Right ventricle myocardium superior (tissue), 1 donor: ENCODE measurements at regions not wholly inside any gene's neighbourhood (a gene's known extent, or its start where the extent isn't known, plus 50 kb on each side); places are given as distances from the start of the nearest gene placed in this dataset.
A peak's percentile ranks its signal among the peaks of the same experiment; 100 is the strongest.
"Not testable (repeated sequence)": the region's sequence is repeated elsewhere in the genome, so short reads cannot be mapped to it uniquely, and the experiment has no call there.

ENCODE experiments used
- ATAC-seq: fragments of 200-7000 bp; cut with Tn5 transposase; one replicate; pipeline ENCODE4 v1.9.1; 2020; ENCODE audit warnings: mild to moderate bottlenecking; ENCODE audit not compliant: poor library complexity
- DNase-seq: peaks from one replicate; pipeline ENCODE4 v3.0.0-alpha.2; 2020
- intact Hi-C: fragments of 100-400 bp; cut with DNase I; formaldehyde crosslinking; loops from one replicate; pipeline ENCODE4 v1.11.2; 2022
- donor health status: DM: no; HTN: yes; CAD: no; lungs with severe emphysema.

DNA sequence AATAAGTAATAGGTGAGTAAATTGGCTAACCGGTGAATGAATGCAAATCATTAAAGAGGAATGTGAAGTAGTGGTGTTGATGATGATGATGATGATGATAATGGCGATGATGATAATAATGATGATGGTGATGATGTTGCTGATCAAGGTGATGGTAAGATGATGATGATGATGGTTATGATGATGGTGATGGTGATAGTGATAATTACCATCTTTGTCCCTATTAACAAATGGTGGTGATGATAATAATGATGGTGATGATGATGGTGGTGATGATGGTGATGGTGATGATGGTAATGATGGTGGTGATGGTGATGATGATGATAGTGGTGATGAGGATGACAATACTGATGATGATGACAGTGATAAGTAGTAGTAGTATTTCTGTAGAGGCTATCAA is 452.6 kb downstream of the ZNF536 start:
- intact Hi-C loops: no loop called here
- no peak for DNase-seq
- no peak for ATAC-seq

DNA sequence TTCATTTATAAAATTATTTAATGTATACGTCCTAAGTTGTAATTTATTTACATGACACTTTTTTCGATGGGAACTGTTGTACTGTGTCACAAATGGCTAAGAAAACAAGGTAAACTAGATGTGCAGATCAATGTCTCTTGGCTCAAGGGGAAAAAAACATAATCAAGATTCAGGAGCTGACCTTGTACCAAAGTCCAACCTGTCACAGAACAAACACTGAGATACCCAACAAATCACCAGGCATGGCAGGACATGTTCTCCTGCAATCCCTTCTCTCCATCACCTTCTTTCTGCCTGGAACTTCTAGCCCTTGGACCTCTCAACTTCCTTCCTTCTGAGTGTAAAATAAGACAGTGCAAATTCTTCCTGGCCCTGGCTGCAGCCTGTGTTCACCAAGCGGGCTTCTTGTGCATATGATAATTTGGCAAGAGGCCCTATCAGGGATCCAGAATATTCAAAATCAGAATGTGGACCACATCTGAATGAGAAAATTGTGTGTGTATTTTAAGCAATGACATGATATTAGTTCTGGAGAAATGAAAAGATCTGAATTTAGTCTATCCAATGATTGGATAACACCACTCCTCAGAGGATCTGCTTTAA is 445.9 kb downstream of the ZNF536 start:
- no peak for DNase-seq
- no peak for ATAC-seq
- intact Hi-C loops: no loop called here

DNA sequence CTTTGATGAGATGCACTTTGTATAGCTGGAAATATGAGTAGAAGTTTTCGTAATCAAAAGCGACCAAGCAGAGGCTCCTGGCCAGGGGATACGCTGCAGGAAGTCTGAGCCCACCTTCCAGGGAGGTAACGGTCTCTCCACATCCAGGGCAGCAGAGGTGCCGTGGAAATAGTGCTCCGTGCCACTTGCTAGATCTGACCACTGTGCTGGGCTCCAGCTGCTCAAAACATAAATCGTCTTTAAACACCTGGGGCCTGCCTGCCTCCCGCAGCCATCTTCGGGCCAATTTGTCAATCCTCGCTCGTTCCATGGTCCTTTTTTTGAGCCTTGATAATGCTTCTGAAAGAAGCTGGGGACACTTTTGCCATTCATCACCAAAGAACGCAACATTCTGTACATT is 445.0 kb downstream of the ZNF536 start:
- intact Hi-C loops: no loop called here
- ATAC-seq (no peak), DNase-seq (no peak)

DNA sequence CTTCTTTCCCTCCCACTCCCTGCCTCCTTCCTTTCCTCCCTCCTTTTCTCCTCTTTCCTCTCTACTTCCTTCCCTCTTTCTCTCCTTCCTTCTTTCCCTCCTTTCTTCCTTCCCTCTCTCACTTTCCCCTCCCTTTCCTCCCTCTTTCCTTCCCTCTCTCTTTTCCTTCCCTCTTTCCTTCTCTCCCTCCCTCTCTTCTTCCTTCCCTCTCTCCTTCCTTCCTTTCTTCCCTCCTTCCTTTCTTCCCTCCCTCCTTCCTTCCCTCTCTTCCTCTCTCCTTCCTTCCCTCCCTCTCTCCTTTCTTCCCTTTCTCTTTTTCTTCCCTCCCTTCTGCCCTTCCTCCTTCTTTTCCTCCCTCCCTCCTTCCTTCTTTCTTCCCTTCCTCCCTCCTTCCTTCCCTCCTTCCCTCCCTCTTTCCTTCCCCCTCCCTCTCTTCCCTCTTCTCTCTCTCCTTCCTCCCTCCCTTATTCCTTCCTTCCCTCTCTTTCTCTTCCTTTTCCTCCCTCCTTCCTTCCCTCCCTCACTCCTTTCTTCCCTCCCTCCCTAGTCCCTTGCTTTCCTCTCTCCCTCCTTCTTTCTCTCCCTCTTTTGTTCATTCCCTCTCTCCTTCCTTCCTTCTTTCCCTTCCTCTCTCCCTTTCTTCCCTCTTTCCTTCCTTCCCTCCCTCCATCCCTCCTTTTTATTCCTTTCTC is 443.9 kb downstream of the ZNF536 start:
- no peak for DNase-seq
- no peak for ATAC-seq
- intact Hi-C loops: no loop called here

DNA sequence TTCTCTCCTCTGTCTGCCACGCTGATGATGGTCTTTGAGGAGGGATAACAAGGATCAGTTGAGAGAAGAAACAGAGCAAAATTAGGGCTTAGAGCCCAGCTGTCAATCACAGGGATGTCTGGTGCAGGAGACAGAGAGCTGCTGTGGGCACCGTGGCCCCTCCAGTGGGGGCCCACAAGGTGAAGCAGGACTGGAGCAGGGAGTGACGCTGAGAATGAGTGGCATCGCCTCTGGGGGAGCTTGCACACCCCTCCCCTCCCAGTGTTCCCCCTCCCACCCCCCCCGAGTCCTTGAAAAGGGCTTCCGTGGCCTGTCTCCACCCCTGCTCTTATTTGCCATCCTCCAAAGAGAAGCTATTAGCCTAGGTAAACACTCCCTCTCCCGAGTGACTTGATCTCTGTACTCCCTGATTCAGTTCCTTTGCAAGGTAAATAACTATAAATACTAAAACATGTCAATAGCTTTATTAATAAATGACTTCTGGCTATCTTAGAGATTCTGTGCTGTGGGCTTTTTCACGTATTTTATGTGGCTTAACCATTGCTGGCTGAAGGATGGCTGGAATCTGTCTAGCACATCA is 440.0 kb downstream of the ZNF536 start:
- intact Hi-C loops: no loop called here
- DNase-seq: no peak
- no peak for ATAC-seq

DNA sequence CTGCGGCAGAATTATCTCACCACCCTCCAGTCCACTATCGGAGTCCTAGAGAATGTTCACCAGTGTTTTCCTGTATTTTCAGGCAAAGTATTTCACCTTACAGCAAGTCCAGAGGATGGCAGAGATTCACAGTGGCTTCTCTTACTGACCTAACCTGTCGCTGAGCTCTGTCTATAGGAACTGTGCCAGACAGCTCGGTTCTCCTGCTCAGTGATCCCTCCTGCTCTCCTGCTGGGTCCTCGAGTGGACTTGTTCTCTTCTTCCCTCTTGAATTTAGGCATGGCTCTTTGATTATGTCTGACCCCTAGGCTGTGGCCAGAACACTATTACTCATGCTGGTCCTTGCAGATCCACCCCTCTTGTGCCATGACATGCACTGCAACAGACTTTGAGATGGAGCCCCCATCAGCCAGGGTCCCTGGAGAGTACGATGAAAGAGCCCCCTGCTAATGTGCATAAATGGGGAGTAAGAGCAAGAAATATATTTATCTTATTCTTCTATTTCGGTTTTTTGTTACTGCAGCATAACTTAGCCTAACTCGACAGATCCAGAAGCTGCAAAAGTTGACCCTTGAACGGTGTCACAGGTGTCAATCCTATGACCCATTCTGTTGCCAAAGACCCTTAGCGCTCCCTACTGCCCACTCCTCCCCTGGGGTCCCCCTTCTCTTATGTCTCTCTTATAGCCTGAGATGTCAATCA is 439.4 kb downstream of the ZNF536 start:
- DNase-seq: no peak
- no peak for ATAC-seq
- intact Hi-C loops: no loop called here

DNA sequence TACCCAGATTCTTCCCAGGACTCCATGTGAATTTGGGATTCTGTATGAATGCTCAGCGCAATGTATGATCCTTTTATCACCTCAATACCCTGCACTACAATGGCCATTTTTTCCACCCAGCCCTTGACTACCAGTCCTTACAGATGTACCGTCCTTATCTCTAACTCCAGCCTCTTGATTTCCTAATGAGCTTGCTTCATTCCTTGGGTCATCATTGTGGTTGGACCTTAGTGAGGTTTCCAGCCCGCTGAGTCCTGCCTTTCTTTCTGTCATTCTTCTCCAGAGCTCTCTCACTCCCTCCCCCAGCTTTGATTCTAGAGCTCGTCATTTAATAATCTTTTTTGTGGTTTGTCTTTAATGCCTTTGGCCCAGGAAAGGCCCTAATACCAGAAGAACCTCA is 438.5 kb downstream of the ZNF536 start:
- intact Hi-C loops: no loop called here
- DNase-seq (no peak), ATAC-seq (no peak)

DNA sequence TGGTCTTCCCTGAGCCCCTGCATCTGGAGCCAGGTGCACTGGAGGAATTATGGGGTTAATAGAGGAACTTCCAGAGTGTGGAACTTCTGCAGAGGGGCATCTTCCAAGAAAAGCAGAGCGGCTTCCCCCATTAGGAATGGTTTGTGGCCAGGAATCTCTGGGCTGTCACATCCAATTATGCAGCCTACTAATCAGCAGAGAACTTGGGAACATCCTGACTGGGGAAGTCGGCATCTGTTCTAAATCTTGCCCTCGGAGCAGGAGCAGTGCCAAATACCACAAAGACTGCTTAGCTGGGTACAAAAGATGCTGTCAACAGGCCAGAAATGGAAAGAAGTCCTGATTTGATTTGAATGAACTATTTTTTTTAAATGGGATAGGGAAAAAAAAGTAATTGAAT is 435.1 kb downstream of the ZNF536 start:
- DNase-seq (no peak), ATAC-seq (no peak)
- intact Hi-C loops: no loop called here

DNA sequence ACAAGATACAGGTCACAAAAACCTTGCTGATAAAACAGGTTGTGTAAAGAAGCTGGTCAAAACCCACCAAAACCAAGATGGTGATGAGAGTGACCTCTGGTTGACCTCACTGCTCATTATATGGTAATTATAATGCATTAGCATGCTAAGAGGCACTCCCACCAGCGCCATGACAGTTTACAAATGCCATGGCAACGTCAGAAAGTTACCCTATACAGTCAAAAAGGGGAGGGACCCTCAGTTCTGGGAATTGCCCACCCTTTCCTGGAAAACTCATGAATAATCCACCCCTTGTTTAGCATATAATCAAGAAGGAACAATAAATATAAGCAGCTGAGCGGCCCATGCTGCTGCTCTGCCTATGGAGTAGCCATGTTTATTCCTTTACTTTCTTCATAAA is 434.1 kb downstream of the ZNF536 start:
- intact Hi-C loops: no loop called here
- DNase-seq: no peak
- no peak for ATAC-seq

DNA sequence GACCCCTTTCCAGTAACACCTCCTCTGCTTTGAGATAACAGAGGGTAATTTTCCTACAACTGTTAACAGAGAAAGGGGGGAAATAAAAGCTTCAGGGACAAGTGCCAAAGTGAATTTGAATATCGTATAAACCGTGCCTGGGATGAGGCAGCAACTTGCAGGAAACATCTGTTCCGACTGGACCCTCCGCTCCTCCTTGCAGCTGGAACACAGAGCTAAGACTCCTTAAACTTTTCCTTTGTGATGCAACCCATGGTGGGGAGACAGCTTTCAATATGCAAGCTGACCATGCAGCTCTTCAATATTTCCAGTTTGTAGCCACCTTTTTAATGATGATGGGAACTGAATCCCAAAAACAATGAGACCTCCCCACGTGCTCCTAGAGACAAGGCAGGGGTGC is 432.6 kb downstream of the ZNF536 start:
- ATAC-seq (no peak), DNase-seq (no peak)
- intact Hi-C loops: no loop called here

DNA sequence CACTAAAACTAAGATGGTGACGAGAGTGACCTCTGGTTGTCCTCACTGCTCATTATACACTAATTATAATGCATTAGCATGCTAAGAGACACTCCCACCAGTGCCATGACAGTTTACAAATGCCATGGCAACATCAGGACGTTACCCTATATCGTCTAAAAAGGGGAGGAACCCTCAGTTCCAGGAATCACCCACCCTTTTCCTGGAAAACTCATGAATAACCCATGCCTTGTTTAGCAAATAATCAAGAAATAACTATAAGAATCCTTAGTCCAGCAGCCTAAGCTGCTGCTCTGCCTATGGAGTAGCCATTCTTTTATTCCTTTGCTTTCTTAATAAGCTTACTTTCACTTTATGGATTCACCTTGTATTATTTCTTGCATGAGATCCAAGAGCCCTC is 432.1 kb downstream of the ZNF536 start:
- DNase-seq, ATAC-seq, intact Hi-C loops: not testable (repeated sequence)

DNA sequence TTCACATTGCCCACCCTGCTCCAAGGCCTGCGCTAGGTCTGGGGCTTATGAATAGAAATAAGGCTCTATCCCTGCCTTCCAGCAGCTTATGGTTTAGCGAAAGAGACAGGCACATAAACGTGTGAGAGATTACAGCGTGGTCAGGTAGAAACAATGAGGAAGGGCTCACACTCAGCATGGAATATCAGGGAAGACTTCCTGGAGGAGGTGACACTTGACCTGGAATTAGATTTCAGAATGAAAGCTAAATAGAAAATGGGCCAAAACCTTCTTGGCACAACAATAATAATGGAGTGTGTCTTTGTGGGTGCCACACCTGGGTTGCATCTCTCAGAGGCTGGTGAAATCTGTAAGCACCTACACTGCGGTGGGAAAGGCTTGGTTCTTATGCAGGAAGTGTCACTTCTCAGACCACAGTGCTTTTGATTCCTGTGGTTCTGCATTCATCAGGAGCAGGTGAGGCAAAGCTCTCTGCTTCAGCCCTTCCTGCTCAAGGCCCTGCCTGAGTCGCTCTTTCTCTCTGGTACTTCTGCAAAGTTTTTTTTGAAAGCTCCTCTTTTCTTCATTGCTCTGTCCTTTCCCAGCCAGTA is 430.3 kb downstream of the ZNF536 start:
- intact Hi-C loops: no loop called here
- ATAC-seq (no peak), DNase-seq (no peak)

DNA sequence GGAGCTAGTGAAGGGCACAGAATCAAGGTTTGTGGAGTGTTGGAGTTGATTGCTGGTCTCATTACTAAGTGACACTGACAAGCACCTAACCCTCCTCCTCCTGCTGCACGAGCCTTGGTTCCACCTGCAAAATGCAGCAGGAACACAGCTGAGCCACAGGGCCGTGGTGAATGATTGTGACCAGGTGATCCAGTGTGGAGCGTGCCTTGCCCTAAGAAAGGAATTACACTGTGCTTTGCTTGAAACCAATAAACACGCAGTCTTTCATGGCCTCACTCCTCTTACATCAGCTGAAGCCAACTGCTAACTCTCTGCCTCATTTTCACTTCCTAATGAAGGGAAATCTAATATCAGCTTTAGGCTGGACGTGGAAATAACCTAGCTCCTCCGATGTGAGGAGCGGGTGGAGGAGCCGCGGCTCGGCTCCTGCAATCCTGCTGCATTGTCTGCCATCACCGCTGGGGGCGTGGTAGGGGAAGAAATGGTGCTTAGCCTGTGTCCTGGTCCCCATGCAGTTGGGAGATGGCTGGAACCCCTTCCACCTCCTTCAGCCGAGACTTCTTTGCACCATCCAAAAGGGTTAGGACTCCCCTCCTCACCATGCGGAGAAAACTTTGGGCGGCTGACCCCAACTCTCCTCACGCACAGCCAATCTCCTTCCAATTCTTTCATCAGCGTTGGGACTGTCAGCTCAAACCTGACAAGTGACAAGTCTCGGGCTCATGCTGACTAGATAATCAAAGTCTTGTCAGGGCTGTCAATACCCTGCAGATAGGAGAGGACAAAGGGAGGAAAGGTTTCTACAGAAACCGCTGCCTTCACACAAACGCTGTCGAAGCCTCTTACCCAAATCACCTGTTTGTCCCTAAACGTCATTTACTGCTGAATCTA is 427.9 kb downstream of the ZNF536 start:
- intact Hi-C loops: no loop called here
- ATAC-seq: peak; percentile 85
- DNase-seq: peak; percentile 70

DNA sequence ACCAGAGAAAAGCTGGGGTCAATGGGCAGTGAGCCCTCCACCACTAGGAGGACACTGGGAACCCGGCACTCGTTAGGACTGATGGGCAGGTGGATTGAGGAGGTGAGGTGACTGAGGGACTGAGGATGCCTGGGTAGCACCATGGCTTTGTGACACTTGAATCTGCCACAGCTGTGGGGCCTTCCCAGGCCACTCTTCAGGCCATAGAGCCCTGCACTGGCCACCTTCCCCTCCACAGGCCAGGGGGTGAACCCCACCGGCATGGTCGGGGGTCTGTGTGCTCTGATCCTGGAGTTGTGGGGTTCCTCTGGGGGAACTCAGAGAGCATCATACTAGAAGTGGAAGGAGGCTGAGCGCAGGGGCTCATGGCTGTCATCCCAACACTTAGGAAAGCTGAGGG is 423.5 kb downstream of the ZNF536 start:
- no peak for ATAC-seq
- no peak for DNase-seq
- intact Hi-C loops: no loop called here

DNA sequence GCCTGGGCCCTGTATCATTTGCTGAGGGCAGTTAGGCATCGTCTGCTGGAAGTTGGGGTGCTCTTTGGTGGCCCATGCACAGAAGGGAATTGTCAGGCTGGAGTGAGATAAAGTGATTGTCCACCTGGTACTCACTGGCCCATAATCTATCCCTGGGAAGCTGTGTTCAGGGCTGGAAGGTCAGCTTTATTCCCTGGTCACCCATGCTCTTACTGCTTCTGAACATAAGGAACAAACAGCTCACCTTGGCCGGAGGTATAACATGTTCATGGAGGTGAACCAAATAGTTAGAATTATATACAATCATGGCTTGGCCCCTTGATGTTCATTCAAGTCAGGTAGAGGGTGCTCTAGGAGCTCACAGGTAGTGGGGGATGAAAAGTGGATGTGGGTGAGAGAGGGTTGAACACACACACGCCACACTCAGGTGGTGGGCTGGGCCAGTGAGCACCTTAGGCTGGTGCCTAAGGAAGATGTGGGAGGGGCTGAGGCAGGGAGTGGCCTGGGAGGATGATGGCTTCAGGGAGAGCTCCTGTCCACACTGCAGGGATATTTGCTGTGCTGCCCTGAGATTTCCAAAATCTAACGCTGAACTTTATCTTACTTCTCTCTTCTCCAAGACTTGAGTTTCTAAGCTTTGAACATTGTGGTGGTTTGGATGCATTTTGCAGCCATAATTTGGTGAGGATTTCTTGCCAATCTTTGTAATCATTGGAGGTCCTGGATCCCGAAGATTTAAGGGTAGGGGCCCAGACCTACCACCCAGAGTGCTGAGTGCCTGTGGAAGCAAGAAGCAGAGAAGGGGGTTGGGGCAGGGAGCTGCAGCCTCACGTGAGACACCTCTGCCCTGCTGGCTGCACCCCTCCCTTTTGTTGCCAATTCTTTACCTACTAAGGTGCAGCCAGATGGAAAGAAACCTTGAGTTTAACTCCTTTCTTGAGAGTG is 420.6 kb downstream of the ZNF536 start:
- DNase-seq (no peak), ATAC-seq (no peak)
- intact Hi-C loops: no loop called here

DNA sequence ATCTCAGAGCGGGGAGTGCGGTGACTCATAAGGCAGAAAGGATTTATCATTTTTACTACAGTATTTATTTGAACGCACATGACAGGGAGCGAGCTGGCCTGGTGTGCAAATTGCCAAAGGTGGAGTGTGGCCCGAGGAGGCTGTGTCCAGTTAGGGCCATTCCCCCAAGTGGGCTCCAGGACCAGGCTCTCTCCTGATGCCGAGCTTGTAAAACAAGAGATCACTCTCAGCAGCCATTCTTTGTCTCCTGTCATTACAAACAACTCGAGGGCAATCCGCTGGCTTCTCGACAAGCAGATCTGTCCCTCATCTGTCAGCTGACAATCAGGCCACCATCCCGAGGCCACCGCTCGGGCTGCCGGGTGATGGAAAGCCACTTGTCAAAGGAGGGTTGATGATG is 418.9 kb downstream of the ZNF536 start:
- no peak for DNase-seq
- no peak for ATAC-seq
- intact Hi-C loops: no loop called here

DNA sequence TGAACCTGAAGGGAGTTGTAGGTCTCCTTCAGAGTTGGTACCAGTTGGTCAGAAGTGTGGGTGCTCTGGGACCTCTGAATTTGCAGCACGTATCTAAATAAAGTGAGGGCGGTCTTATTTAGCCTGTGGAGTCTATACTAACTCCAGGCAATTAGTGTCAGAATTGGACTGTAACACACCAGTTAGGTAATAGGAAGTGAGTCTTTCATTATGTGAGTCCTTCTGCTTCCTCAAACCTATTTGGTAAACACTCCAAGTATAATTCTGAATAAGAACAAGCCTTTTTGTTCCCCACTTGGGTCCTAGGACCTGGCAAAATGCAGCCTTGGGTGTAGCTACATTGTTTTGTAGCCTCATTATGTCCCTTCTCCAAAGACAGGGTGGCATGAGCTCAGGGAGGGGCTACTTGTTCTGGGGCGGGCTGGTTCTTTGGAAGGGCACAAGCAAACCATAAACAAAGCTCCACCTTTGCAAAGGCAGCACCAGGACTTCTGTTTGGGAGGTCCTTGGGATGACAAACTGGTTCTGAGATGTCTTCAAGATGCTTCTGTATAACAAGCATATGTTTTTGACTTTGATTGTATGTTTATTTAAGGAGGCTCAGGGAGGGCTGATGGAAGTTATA is 418.0 kb downstream of the ZNF536 start:
- ATAC-seq: no peak
- DNase-seq: no peak
- intact Hi-C loops: no loop called here
